ENCODE measurements at regions not wholly inside any gene's neighbourhood (a gene's known extent, or its start where the extent isn't known, plus 50 kb on each side); places are given as distances from the start of the nearest gene placed in this dataset.
"Not testable (repeated sequence)": the region's sequence is repeated elsewhere in the genome, so short reads cannot be mapped to it uniquely, and the experiment has no call there.

DNA sequence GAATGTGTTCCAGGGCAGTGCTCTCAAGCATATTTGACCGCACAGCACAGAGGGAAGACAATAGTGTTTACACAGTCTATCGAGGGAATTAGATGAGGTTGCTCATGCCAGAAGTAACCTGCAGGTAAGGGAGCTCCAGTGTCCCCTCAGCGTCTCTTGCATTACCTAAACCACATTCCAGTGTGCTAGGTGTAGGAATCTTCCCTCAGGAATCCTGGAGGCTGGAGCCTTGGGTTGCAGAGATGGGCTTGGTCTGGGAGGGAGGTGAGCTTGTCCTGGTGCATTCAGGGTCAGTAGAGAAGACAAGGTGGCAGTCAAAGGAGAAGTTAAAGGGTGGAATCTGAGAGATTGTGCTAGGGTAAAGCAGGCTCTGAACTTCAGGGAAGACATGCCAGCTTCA, 56.3 kb downstream of the SOX14 start:
- no peak for DNase-seq (ENCODE audit: low read depth, low spot score)

DNA sequence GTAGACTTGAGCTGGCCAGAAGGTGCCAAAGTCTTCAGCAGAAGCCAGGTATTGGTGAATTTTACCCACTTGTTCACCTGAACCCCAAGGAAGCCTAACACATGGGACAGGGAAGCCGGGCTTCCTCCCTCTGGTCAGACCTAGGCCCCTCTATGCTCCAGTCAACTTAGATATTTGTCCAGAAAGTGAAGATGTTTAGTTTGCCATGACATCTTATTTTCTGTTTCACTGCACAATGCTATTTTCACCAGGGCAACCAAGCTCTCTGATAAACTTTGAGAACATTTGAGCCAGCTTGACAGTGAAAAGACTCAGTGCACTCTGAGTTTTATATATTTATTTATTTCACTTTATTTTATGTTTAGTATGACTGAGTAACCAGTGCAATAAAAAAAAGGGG, 71.0 kb downstream of the SOX14 start:
- no peak for DNase-seq (ENCODE audit: low read depth, low spot score)

DNA sequence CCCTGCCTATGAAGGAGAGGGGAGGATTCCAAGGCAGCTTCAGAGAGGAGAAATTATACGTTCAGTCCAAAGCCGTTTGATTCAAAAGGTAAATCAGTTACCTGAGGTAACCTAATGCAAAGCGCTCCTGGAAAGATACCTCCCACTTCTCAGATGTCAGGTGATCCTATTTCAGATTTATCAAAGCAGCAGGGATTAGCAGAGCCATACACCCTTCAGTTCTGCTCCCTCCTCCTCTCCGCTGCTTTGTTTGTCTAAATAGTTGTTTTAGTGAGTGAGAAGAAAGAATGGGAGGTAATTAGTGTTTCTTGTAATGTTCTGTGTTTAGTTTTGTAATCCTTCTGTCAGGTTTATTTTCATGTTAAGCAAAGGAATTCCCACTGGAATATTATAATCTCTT, 81.1 kb downstream of the SOX14 start:
- no peak for DNase-seq (ENCODE audit: low read depth, low spot score)

DNA sequence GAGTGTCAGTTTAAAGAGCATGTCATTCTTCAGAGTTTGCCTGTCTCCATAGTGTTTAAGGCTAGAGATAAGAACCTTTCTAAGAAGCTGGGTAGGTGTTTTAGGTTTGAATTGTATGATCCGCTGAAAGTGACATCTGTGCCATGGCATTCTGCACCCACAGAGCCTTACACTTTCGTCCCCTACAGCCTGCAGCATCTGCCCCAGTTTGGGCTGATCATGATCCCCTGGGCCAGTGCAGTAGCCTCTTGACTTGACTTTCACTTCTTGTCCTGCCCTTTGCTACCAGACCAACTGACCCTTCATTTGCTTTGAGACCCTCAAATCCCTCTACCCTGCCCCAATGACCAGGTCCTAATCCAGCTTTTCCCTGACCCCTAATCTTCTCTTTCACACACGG, 81.6 kb downstream of the SOX14 start:
- no peak for DNase-seq (ENCODE audit: low read depth, low spot score)

DNA sequence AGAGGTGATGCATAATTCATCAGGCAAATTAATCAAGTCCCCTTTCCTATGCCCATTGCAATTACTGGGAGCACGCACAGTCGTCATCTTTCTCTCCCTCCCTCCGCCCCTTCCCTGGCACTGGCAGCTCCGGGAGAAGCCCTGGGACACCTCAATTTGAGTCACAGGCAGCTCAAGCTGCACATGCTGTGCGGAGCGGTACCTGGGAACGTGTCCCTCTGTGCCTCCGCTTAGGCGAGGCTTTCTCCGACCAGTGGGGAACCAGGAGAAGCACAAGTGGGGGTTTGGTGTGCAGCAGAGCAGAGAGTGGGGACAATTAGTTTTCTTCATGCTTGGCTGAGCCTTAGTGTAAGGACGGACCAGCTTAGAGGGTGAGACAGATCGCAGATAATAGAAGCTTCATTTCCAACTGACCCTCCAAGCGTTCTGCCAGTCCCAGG, 88.3 kb downstream of the SOX14 start:
- peak; percentile 3 for DNase-seq (ENCODE audit: low read depth, low spot score)

DNA sequence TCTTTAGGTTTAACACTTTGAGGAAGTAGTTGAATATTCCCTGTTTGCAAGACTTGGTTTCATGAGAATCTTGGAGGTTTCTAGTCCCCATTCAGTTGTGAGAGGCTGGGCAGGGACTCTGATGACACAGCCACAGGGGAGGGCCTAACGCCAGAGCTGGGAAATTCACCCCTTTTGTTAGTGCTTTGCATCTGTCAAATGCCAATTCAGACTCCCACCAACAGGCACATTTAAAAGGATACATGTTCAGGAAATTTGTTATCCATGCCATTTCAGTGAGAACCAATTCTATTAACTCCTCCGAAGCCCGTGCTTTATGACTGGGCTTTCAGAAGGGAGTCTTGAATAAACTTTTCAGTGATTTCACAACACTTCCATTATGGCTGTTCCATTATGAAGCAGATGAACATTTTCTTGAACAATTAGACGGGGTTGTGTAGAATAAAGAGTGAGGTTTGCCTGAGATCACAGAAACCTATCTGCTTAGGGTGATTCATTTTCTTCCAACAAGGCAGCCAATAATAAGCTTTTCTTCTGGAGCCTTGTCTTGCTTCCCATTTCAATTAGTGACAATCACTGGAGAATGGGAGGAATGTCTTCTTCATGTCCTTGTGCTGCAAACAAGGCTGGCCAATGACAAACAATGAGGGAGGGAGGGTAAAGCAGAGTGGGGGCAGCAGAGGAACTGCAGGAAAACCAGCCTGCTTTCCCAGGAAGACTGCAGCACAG, 90.6 kb downstream of the SOX14 start:
- no peak for DNase-seq (ENCODE audit: low read depth, low spot score)

DNA sequence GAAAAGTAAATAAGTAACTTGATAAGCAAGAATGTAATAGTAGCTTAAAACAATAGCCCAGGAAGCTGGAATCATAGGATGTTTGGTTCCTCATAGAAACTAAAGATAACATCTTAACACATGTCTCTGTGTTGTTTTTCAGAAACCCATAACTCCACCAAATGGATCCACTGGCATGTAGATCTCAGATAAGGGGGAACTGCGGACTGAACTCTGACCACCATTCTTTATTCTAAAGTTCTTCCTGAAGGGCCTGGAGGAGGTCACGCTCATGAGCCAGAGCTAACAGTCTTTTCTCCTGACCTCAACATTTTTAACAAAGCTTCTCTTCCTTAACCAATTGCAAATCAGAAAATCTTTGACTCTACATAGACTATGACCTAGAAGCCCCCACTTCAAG, 101.9 kb downstream of the SOX14 start:
- no peak for DNase-seq (ENCODE audit: low read depth, low spot score)

DNA sequence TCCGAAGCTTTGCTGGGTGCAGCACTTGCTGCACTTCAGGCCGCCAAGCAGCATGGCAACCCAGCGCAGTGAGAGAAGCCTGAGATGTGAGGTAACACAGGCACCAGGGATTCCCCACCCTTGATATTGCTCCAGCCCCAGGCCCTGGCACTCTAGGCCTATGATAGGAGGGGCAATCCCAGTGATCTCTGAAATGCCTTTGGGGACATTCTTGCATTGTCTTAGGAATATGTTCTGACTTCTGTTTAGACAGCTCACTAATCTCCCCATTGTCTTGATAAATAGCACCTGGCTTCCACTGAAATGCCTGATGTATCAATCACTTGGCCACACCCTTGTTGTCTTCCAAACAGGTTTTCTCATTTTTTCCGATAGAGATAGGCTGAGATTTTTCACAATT, 102.8 kb downstream of the SOX14 start:
- no peak for DNase-seq (ENCODE audit: low read depth, low spot score)

DNA sequence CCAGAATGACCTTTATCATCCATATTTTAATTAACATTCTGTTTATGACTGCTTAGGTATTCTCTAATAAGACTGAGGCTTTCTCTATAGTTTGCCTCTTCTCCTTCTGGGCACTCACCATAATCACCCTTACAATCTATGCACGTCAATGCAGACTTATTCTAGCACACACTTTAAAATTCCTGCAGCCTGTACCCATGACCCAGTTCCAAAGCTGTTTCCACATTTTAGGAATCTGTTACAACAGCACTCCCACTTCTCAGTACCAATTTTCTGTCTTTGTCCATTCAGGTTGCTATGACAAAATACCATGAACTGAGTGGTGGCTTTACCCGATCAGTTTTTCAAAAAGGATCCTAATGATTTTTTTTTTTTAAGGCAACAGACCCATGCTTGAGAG, 103.5 kb downstream of the SOX14 start:
- no peak for DNase-seq (ENCODE audit: low read depth, low spot score)

DNA sequence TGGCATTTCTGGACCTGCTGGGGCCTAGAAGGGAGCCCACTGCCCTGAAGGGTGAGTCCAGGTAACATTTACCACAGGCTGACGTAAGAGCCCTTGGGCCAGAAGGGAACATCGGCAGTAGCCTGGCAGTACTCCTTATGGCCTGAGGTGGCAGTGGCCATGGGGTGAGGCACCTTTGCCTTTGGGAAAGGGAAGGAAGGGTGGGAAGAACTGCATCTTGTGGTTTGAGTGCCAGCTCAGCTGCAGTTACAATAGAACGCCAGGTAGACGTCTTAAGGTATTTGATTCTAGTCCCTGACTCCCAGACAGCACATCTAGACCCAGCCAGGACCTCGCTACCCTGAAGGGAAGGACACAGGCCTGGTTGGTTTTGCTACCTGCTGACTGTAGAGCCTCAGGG, 104.9 kb downstream of the SOX14 start:
- DNase-seq (ENCODE audit: low read depth, low spot score), result no peak

DNA sequence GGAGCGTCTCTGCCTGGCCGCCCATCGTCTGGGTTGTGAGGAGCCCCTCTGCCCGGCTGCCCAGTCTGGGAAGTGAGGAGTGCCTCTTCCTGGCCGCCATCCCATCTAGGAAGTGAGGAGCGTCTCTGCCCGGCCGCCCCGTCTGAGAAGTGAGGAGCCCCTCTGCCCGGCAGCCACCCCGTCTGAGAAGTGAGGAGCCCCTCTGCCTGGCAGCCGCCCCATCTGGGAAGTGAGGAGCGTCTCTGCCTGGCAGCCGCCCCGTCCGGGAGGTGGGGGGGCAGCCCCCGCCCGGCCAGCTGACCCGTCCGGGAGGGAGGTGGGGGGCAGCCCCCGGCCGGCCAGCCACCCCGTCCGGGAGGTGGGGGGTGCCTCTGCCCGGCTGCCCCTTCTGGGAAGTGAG, 108.5 kb downstream of the SOX14 start:
- not testable (repeated sequence) for DNase-seq (ENCODE audit: low read depth, low spot score)

DNA sequence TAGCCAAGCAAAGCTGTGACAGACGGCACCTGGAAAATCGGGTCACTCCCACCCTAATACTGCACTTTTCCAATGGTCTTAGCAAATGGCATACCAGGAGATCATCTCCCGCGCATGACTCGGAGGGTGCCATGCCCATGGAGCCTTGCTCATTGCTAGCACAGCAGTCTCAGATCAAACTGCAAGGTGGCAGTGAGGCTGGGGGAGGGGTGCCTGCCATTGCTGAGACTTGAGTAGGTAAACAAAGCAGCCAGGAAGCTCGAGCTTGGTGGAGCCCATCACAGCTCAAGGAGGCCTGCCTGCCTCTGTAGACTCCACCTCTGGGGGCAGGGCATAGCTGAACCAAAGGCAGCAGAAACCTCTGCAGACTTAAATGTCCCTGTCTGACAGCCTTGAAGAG, 113.1 kb upstream of the CLDN18 start:
- not testable (repeated sequence) for DNase-seq (ENCODE audit: low read depth, low spot score)

DNA sequence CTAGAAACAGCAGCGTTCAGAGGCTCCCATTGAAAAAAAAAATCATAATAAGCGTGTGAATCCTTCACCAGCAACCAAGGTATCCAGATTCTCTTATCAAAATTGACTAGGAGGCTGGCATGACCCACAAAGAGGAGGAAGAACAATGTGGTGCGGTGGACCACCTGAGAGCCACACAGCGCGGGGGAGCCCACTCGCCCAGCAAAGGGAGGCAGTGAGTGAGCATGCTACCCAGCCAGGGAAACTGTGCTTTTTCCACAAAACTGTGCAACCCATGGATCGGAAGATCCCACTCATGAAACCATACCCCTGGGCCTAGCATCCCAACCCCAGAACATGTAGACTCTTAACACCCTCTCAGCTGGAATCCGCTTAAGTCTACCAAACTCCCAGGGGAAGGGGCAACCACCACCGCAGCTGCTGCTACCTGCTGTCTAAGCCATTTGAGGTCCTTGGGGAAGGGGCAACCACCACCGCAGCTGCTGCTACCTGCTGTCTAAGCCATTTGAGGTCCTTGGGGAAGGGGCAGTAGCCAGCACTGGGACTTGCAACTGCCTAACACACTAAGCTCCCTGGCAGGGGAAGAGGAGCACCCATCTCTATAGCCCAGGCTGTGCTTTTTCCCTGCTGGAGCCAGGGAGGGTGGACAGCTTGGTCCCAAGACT, 102.8 kb upstream of the CLDN18 start:
- DNase-seq (ENCODE audit: low read depth, low spot score), result no peak

DNA sequence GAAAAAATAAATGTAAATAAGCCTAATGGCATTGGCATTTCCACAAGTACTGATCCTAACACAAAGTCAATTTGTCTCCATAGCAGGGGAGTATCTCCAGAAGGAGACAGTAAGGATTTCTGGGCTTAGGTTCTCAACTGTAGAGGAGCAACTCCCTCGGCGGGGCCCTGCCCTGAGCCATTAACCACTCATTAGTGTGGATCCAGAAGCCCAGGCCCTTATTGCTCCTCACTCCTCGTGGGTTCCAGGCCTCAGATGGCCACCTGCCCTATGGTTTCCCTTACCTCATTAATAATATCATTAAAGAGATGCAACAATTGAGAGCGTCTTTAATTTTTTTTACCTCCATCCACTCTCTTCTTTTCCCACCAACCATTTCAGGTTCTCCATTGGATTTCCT, 85.3 kb upstream of the CLDN18 start:
- DNase-seq (ENCODE audit: low read depth, low spot score), result no peak

DNA sequence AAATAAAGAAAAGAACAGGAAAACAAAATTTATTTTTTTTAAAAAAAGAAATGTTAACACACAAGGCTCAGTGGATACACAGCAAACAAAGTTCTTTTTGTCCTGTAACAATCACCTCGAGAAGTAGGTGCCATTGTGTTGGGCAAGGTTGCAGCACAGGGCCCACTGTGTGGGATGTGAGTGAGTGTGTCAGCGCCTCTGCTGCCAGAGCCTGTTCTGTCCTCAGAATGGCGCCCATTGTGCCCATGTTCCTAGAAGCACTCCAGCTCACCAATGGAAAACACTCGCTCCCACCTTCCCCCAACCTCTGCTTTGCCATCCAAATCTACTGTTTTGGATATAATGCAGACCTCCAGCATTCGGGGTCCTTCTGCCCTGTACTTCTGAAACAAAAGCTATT, 84.9 kb upstream of the CLDN18 start:
- no peak for DNase-seq (ENCODE audit: low read depth, low spot score)

DNA sequence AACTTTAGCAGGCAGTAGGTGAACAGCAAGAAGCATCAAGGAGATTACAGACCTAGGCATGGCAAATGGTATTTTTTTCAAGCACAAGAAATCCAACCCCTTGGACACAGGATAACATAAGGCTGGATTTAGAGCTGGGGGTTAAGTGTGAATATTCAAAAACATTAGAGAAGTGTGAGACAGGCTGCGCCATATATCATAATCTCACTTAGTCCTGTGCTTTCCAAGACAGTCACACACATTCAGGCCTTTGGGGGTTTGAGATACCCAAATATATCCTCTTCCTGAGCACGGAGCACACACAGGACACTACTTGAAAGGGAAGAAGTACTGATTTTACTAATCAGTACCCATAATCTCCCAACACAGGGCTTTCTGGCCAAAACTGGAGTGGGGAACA, 83.0 kb upstream of the CLDN18 start:
- no peak for DNase-seq (ENCODE audit: low read depth, low spot score)

DNA sequence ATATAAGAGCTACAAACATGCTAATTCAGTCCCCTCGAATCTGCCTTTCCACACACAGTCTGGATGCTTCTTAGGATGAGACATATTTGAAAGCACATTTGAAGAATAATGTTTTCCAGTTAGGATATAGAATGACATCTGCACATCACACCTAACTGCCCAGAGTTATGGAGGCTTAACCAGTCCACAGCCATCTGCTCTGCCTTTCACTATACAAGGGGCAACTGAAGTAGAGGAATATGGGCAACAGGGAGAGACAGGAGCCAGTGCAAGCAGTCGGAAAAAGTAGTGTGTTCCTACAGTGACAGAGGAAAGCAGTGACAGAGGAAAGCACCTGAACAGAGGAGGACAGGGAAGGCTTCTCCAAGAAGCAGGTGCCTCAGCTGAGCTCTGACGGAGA, 79.0 kb upstream of the CLDN18 start:
- no peak for DNase-seq (ENCODE audit: low read depth, low spot score)

DNA sequence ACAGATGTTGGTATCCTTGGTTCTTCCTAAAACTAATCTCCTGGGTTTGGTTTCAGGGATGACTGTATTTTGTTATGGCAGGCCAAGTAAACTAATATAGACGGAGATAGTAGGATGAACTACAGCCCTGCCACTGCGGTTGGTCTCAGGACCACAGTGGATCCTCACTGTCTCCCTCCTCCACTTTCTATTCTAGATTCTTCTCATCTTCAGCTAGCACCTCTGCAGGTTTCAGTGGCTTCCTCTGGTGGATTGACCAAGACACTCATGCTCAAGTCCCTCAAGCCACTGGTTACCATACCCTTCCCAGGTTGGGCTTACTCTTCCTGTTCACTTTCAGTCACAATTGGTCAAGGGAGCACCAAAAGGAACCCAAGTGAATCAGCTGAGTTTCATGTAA, 71.1 kb upstream of the CLDN18 start:
- no peak for DNase-seq (ENCODE audit: low read depth, low spot score)

DNA sequence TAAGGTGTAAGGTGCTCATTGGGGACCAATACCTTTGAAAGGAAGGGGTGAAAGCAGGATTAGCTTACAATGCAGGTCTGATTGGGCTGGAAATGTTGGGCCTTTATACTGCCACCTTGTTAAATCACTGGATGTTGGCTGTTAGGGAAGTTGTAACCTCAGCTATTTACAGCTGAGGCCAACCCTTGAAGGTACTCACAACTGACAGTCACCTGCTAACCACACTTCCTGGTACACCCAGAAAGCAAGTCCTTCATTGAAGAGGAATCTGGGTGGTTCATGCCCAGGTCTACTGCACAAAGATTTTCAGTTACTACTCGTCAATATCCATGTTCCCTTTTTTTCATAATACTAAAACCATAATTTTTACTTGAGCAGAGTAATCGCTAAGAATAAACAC, 65.4 kb upstream of the CLDN18 start:
- no peak for DNase-seq (ENCODE audit: low read depth, low spot score)

DNA sequence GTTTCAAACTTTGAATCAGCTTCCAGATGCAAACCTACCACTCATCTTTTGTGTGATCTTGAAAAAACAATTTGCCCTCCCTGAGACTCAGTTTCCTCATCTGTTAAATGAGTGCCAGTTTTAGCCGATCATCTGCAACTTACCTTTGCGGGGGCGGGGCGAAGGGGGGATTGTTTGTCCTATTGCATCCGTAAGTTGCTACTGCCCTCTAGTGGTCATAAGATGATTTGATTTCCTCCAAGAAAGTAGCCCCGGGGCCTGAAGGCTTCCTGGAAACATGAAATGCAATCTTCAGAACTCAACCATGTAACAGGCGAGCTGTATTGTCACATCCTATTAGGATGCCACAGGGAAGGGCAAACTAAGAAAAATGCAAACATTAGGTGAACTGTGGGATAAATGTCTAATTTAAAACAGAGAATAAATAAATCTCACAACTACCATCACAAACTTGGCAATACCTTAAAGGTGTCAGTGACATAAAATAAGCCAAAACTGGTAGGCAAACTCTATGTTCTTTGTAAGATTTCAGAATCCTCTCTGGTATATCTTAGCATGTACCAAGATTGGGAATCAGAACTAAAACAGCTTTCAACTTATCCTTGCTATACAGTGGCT, 63.5 kb upstream of the CLDN18 start:
- DNase-seq (ENCODE audit: low read depth, low spot score), result peak; percentile 80

DNA sequence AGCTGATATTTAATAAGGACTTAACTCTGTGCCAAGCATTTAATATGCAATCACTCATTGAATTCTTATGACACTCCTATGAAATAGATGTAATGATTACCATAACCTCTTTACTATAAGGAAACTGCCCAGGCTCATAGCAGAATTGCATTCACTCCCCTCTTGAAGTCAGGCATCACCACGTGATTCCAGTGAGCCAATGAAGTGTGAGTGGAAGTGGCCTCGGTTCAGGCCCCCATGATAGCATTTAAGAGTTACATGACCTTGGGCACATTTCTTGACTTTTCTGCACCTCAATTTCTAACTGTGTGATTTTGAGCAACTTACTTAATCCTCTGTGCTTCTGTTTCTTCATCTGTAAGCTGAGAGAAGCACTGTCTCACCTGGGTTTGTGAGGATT, 62.8 kb upstream of the CLDN18 start:
- DNase-seq (ENCODE audit: low read depth, low spot score), result no peak

DNA sequence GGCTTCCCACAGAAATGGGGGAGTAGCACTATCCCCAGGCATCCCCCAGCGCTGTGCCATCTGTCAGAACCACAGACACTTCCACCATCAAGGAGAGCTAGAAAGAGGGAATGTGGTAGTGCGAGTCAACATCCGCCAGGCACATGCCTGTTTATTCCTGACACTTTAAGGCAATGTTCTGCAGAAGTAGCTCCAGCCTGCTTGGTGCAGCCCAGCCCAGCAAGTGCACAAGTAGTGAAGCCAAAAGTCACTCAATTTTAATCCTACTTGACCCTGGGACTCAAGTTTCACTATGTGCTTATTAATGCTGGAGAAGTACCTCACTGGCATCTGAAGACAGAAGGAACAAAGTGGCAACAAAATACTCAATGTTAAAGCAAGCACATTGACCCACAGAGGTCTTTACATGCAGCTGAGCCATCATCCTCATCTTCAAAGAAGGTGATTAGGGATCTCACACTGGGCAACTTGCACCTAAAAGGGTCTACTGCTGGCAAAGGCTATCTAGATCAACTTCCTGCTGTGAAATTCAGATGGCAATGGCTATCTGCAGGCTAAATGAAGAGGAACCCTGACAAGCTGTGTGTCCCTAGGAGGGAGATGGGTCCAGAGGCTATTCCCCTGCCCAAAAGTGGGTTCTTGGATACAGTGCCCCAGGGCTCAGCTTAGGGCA, 61.4 kb upstream of the CLDN18 start:
- DNase-seq (ENCODE audit: low read depth, low spot score), result no peak

DNA sequence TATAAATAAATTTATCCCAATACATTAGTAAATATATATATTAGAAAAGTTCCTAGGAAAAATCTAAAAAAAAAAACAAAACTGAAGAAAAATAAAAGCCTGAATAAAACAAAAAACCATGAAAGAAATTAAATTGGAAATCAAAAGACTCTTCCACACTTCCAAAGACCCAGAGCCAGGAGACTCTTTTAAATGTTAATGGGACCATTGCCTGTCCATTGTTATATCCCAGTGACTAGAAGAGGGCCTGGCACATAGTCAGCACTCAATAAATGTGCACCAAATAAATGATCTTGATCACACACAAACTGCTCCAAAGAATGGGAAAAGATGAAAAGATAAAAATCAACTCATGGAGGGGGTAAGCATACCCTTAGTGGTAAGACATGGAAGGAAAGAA, 51.3 kb upstream of the CLDN18 start:
- no peak for DNase-seq (ENCODE audit: low read depth, low spot score)
